Astrocyte (in vitro differentiated cells and primary cell): ENCODE measurements at regions not wholly inside any gene's neighbourhood (a gene's known extent, or its start where the extent isn't known, plus 50 kb on each side); places are given as distances from the start of the nearest gene placed in this dataset.

ENCODE experiments used
- EZH2 ChIP-seq: IDR thresholded peaks from 2 replicates; pipeline ENCODE4 v1.6.1; 2012; ENCODE audit warnings: mild to moderate bottlenecking, low read length, inconsistent platforms; ENCODE audit not compliant: insufficient read depth
- TF ChIP-seq, protein P1 (sequence below): IDR thresholded peaks from 2 replicates; pipeline ENCODE4 v1.5.1; 2011; ENCODE audit warnings: low read depth, mild to moderate bottlenecking, inconsistent platforms, low read length, moderate library complexity; ENCODE audit not compliant: insufficient read depth

DNA sequence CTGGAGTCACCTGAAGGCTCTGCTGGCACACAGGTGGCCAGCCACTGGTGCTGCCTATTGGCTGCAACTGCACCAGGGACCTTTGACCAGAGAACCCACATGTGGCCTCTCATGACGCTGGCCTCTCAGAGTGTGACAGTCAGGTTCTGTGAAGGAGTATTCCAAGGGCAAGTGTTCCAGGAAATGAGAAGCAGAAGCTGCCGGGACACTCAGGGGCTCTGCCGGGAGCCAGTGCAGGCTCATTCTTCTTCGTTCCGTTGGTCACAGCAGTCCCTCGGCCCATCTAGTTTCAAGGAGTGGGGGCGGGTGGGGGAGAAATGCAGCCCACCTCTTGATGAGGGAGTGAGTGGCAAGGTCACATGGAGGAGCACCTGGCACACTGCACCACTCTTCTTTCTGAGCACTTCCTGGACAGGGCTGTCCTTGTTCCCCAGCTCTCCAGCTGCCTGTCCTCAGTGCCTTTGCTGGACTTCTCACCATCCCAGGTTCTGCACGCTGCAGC lies 237.5 kb downstream of the GADD45G start:
- TF ChIP-seq, protein P1, sequence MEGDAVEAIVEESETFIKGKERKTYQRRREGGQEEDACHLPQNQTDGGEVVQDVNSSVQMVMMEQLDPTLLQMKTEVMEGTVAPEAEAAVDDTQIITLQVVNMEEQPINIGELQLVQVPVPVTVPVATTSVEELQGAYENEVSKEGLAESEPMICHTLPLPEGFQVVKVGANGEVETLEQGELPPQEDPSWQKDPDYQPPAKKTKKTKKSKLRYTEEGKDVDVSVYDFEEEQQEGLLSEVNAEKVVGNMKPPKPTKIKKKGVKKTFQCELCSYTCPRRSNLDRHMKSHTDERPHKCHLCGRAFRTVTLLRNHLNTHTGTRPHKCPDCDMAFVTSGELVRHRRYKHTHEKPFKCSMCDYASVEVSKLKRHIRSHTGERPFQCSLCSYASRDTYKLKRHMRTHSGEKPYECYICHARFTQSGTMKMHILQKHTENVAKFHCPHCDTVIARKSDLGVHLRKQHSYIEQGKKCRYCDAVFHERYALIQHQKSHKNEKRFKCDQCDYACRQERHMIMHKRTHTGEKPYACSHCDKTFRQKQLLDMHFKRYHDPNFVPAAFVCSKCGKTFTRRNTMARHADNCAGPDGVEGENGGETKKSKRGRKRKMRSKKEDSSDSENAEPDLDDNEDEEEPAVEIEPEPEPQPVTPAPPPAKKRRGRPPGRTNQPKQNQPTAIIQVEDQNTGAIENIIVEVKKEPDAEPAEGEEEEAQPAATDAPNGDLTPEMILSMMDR: no peak
- no peak for TF ChIP-seq EZH2
